ENCODE measurements at regions not wholly inside any gene's neighbourhood (a gene's known extent, or its start where the extent isn't known, plus 50 kb on each side); places are given as distances from the start of the nearest gene placed in this dataset.

- Histone ChIP-seq H3K4me1 (no peaks in the 10 kb centered on the region), H3K4me3 (no peak overlapping the region), H3K36me3 (no peaks in the 10 kb centered on the region), H3K27ac (no peak overlapping the region), H3K9me3 (no peaks in the 10 kb centered on the region), H3K27me3 (ENCODE audit: low read depth) (no peaks in the 10 kb centered on the region)
- no peak for TF ChIP-seq CTCF (IDR thresholded peaks at IDR 0.05)
- ATAC-seq (no peak), DNase-seq (no peak)
- intact Hi-C loops (cut with DNase I): no loop called here
Measured at GRCh38 chr4:136112116-136112515, 1420.2 kb downstream of the PCDH18 start.

GRCh38 chr4:136106753-136107152 lies 1425.5 kb downstream of the PCDH18 start:
- Histone ChIP-seq H3K4me3 (no peak overlapping the region), H3K4me1 (no peaks in the 10 kb centered on the region), H3K27ac (no peak overlapping the region), H3K36me3 (no peaks in the 10 kb centered on the region), H3K27me3 (ENCODE audit: low read depth) (no peaks in the 10 kb centered on the region), H3K9me3 (no peaks in the 10 kb centered on the region)
- ATAC-seq: no peak
- DNase-seq: no peak
- intact Hi-C loops (cut with DNase I): no loop called here
- TF ChIP-seq CTCF (IDR thresholded peaks at IDR 0.05): no peak

GRCh38 chr4:136103616-136104015 lies 1428.7 kb downstream of the PCDH18 start:
- Histone ChIP-seq H3K4me1 (no peaks in the 10 kb centered on the region), H3K9me3 (no peaks in the 10 kb centered on the region), H3K4me3 (no peak overlapping the region), H3K27me3 (ENCODE audit: low read depth) (no peaks in the 10 kb centered on the region), H3K36me3 (no peaks in the 10 kb centered on the region), H3K27ac (no peak overlapping the region)
- ATAC-seq (no peak), DNase-seq (no peak)
- no peak for TF ChIP-seq CTCF (IDR thresholded peaks at IDR 0.05)
- intact Hi-C loops (cut with DNase I): no loop called here

- no peak for TF ChIP-seq CTCF (IDR thresholded peaks at IDR 0.05)
- Histone ChIP-seq H3K36me3 (no peaks in the 10 kb centered on the region), H3K27ac (no peak overlapping the region), H3K27me3 (ENCODE audit: low read depth) (no peaks in the 10 kb centered on the region), H3K9me3 (no peaks in the 10 kb centered on the region), H3K4me3 (no peak overlapping the region), H3K4me1 (no peaks in the 10 kb centered on the region)
- intact Hi-C loops (cut with DNase I): no loop called here
- ATAC-seq: no peak
- DNase-seq: no peak
Measured at GRCh38 chr4:136097676-136098075, 1434.6 kb downstream of the PCDH18 start.

- H3K36me3 ChIP-seq: no peaks in the 10 kb centered on the region
- TF ChIP-seq CTCF (IDR thresholded peaks at IDR 0.05): no peak
- no peak overlapping the region for H3K27ac ChIP-seq
- no peak for DNase-seq
- ATAC-seq: no peak
- H3K9me3 ChIP-seq: no peaks in the 10 kb centered on the region
- H3K27me3 ChIP-seq (ENCODE audit: low read depth): no peaks in the 10 kb centered on the region
- intact Hi-C loops (cut with DNase I): no loop called here
- H3K4me3 ChIP-seq: no peak overlapping the region
- no peaks in the 10 kb centered on the region for H3K4me1 ChIP-seq
Measured at GRCh38 chr4:136088211-136088867, 1444.0 kb downstream of the PCDH18 start.

All from lower lobe of right lung (tissue), 2 donors.